ENCODE measurements at regions not wholly inside any gene's neighbourhood (a gene's known extent, or its start where the extent isn't known, plus 50 kb on each side); places are given as distances from the start of the nearest gene placed in this dataset.

- no peak for DNase-seq
Observed at GRCh38 chr17:33404070-33404819, 111.2 kb upstream of the ASIC2 start.

GRCh38 chr17:33416131-33416530, 123.0 kb upstream of the ASIC2 start:
- DNase-seq, result no peak

- DNase-seq, result no peak
Observed at GRCh38 chr17:33421933-33422332, 128.8 kb upstream of the ASIC2 start.

- DNase-seq, result no peak
Observed at GRCh38 chr17:33433581-33433980, 140.5 kb upstream of the ASIC2 start.

GRCh38 chr17:33434841-33435240, 141.7 kb upstream of the ASIC2 start:
- DNase-seq, result no peak

DNA sequence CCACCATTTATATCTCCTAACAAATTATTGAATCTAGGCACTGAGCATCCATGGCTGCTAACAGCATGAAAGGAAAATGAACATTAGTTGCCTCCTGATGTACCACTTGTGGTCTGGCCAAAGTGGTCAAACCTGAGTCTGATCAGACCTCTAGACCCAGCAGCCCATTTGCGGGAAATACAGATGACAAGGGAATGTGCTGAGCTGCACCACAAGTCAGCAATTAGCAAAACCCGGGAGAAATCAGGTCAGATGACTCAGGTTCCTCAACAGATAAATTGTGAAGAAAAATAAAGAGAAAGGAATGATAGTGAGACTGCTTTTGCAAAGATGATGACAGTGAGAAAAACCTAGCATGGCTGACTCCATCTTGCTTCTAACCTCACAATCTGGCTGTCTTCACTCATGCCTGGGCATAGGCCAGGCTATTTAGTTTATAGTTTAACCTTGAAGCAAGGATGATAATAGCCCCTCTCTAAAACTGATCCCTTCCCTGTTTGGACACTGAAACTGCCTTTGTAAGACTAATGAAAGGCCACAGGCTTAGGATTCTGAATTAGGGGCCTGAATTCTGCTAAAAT, 142.7 kb upstream of the ASIC2 start:
- DNase-seq, result no peak

GRCh38 chr17:33436321-33436720, 143.2 kb upstream of the ASIC2 start:
- DNase-seq, result no peak

- no peak for DNase-seq
Observed at GRCh38 chr17:33438139-33438538, 145.0 kb upstream of the ASIC2 start.

DNA sequence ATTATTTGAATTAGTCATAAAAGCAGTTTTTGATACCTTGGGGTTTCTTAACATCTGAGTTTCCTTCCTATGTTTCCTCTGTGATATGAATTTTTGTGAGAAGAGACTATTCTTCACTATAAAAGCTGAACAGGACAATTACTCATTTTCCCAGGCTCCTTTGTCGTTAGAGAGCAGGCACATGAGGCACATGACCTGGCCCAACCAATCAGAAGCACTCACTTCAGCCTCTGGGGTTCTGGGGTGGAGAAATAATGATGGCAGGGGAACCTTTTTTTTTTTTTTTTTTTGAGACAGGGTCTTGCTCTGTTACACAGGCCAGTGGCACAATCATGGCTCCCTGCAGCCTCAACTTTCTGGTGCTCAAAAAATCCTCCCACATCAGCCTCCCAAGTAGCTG, 145.5 kb upstream of the ASIC2 start:
- no peak for DNase-seq

- no peak for DNase-seq
Observed at GRCh38 chr17:33442320-33442719, 149.2 kb upstream of the ASIC2 start.

- no peak for DNase-seq
Observed at GRCh38 chr17:33444731-33445130, 151.6 kb upstream of the ASIC2 start.

DNA sequence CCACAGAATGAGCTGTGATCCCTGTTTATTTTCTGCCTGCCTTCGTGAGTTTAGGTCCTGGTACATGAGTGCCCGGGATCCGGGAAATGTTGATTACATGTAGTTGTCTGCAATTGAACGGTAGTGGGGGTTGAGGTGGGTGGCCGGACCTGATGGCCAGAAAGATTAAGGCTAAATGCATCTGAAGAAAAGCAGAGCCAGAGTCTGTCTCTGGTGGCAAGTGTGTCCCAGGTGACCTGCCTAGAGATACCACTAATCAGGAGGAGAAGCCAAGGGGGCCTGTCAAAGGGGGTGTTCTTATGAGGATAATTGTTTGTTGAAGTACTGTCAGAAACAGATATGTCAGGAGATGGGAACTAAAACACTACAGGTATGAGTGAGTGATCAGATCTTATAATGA, 154.0 kb upstream of the ASIC2 start:
- no peak for DNase-seq

- DNase-seq, result no peak
Observed at GRCh38 chr17:33451221-33451620, 158.1 kb upstream of the ASIC2 start.

- DNase-seq, result no peak
Observed at GRCh38 chr17:33457477-33457876, 164.4 kb upstream of the ASIC2 start.

GRCh38 chr17:33459078-33459940, 166.2 kb upstream of the ASIC2 start:
- no peak for DNase-seq

GRCh38 chr17:33460781-33461450, 167.8 kb upstream of the ASIC2 start:
- no peak for DNase-seq

- DNase-seq, result no peak
Observed at GRCh38 chr17:33463887-33464286, 170.8 kb upstream of the ASIC2 start.

- no peak for DNase-seq
Observed at GRCh38 chr17:33464669-33465280, 171.7 kb upstream of the ASIC2 start.

DNA sequence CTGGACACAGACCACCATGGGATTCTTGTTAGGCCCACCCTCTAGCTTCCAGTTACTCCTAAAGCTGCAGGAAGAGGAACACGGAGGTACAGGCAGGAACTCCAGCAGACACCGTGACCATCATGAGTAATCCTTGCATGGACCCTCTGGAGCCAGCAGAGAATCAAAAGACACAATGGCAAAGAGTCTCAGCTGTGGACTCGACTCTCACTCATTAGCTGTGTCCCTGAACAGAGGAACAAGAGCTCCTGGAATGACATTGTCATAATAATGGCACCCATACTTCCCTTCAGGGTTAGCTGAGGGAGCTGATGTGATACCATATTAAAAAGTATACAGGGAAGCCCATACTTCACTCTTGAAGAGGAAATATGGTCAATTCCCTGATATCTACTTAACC, 176.3 kb upstream of the ASIC2 start:
- no peak for DNase-seq

GRCh38 chr17:33469911-33470310, 176.8 kb upstream of the ASIC2 start:
- peak; percentile 52 for DNase-seq

DNA sequence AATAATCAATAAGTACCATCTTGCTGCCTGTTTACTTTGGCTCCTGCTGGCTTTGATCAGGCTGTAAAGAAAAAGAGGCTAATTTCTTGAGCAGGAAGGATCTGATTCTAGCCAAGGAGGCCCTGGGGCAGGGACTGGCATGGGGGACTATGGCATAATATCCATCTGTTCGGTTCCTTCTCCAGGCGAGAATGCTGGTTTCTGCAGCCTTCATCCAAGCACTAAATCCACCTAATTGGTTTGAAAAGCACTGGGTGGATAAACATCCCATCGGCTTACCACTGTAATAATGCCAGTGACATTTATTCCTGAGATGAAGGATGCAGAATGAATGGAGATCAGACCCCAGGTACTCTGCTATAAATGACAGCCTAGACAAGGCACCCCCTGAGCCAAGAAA, 180.0 kb upstream of the ASIC2 start:
- no peak for DNase-seq

GRCh38 chr17:33474789-33475188, 181.7 kb upstream of the ASIC2 start:
- no peak for DNase-seq

DNA sequence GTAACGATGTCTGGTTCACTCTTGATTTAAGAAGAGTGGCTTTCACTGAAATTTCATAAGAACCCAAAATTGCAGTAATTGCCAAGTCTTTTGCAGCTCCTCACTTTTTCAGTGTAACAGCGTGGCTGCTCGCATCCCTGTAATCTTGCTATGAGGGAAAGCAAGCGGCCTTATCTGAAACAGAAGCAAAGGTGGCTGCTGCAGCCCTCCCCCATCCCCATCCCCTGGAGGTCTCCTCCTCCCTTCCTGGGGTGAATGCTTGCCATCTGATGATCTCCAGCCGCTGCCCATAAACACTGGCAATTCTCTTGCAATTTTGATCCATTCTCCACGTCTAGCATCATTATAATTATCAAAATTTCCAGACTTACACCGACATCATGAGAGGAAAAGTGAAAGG, 182.5 kb upstream of the ASIC2 start:
- no peak for DNase-seq
